ENCODE measurements at regions not wholly inside any gene's neighbourhood (a gene's known extent, or its start where the extent isn't known, plus 50 kb on each side); places are given as distances from the start of the nearest gene placed in this dataset.
"Not testable (repeated sequence)": the region's sequence is repeated elsewhere in the genome, so short reads cannot be mapped to it uniquely, and the experiment has no call there.

DNA sequence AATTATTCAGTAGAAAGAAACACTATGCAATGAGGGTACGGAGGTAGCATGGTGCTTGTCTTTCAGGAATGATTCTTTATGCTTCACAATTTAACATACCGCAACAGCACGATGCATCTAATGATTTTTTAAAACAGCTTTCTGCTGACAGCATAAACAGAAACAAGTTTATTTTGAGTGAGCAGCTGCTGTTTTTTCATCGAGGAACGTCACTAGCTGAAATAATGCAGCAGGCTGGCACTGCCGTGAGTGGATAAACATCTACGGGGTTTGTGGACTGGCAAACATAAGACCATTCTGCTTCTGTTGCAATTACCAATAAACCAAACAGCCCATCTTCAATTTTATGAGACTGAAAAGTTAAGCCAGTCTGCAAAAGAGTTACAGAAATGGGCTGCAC is 871.8 kb downstream of the RPS29 start:
- DNase-seq (ENCODE audit: low read depth), result no peak
- no peak overlapping the region for H3K4me3 ChIP-seq (ENCODE audit: low read length)
- TF ChIP-seq, protein P1, sequence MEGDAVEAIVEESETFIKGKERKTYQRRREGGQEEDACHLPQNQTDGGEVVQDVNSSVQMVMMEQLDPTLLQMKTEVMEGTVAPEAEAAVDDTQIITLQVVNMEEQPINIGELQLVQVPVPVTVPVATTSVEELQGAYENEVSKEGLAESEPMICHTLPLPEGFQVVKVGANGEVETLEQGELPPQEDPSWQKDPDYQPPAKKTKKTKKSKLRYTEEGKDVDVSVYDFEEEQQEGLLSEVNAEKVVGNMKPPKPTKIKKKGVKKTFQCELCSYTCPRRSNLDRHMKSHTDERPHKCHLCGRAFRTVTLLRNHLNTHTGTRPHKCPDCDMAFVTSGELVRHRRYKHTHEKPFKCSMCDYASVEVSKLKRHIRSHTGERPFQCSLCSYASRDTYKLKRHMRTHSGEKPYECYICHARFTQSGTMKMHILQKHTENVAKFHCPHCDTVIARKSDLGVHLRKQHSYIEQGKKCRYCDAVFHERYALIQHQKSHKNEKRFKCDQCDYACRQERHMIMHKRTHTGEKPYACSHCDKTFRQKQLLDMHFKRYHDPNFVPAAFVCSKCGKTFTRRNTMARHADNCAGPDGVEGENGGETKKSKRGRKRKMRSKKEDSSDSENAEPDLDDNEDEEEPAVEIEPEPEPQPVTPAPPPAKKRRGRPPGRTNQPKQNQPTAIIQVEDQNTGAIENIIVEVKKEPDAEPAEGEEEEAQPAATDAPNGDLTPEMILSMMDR (IDR thresholded peaks at IDR 0.05; ENCODE audit: insufficient read depth, low read depth, low read length, missing control alignments), result no peak

DNA sequence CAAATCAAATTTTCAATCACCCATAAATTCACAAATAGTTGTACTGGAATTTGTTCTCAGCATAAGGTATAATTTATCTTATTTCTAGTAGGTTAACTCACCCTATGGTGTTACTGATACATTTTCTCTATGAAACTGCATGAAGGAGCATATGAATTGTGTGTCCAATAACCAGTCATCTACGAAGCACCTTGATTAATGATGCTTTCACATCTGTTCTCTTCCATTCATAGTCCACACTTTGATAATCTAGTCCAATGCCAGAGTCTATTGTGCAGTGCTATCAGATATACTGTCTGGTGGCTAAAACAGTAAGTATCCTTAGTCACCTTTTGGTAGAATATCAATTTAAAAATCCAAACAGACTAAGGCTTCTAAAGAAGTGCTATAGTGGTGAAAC is 876.0 kb downstream of the RPS29 start:
- DNase-seq (ENCODE audit: low read depth), result no peak
- TF ChIP-seq, protein P1 (IDR thresholded peaks at IDR 0.05; ENCODE audit: insufficient read depth, low read depth, low read length, missing control alignments), result no peak
- H3K4me3 ChIP-seq (ENCODE audit: low read length), result no peak overlapping the region

DNA sequence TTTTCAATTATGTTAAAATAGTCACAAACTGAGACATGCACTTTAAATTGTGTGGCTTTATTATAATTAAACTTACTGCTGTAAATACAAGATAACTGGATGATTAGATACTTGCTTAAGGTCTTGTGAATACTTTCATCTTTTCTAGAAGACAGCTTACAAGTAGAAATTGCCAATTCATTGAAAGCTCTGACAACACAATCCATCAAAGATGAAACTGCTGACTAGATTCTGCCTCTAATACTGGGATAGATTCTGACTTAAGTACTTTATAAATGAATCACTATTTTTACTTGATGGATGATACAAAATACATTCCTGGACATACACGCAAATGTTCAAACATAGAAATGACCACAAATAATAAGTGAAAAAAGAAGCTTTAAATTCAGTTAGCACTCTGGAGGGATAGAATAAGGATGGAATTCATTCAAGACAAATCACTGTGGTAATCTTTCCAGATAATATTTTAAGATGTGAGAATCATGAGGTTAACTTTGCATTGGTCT is 876.8 kb downstream of the RPS29 start:
- TF ChIP-seq, protein P1 (IDR thresholded peaks at IDR 0.05; ENCODE audit: insufficient read depth, low read depth, low read length, missing control alignments), result no peak
- no peak for DNase-seq (ENCODE audit: low read depth)
- no peak overlapping the region for H3K4me3 ChIP-seq (ENCODE audit: low read length)

DNA sequence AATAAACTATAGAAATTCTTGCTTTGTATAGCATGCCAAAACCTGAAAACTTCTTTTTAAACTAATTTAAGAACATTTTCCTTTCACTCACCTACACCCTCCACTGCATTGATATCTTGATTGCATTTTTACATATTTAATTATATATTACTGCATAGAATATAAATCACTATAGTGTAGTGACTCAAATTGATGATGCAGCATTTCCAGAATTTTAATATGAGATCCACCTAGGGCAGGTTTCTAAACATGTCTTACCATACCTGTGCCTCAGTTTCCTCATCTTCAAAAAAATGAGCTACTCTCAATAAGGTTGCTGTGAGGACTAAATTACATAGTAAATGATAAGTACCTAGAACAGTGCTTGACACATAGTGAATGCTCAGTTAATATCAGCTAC is 881.5 kb downstream of the RPS29 start:
- DNase-seq (ENCODE audit: low read depth), result no peak
- TF ChIP-seq, protein P1 (IDR thresholded peaks at IDR 0.05; ENCODE audit: insufficient read depth, low read depth, low read length, missing control alignments), result no peak
- no peak overlapping the region for H3K4me3 ChIP-seq (ENCODE audit: low read length)

DNA sequence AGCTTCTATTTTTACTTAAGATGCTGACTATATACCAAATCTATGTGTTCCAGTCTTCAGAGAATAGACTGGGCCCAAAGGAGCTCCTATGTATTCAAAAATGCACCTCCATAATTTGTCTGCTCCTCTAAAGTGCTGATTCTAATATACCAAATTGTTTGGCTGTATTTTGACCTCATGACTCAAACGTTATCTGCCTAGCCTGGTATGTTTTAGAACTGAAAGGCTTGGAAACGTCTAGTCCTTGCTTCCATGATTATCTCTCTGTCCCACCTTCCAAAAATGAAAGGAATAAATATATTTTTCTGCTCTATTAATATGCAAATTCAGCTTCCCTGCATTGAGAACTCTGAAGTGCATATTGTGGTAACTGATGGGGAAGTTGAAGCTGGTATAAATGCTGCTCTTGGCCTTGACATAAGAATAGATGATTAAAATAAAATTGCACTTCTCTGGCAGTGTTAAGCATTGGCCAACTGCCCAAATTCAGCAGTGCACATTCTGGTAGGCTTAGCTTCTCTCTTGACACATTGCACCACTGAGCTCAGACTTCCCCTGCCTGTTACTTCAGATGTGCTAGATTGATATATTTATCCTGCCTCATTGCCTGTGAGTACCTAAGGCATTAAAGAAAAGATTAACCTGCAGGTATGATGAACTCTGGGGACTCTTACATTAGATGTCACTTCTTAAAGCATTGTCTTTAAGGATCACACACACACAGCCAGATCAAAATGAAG is 882.3 kb downstream of the RPS29 start:
- DNase-seq (ENCODE audit: low read depth), result no peak
- no peak overlapping the region for H3K4me3 ChIP-seq (ENCODE audit: low read length)
- TF ChIP-seq, protein P1 (IDR thresholded peaks at IDR 0.05; ENCODE audit: insufficient read depth, low read depth, low read length, missing control alignments), result no peak

DNA sequence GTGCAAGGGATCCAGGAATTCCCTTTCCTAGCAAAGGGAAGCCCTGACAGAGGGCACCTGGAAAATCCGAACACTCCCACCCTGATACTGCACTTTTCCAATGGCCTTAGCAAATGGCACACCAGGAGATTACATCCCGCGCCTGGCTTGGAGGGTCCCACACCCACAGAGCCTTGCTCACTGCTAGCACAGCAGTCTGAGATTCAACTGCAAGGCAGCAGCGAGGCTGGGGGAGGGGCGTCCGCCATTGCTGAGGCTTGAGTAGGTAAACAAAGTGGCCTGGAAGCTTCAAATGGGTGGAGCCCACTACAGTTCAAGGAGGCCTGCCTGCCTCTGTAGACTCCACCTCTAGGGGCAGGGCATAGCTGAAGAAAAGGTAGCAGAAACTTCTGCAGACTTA is 888.8 kb downstream of the RPS29 start:
- not testable (repeated sequence) for DNase-seq (ENCODE audit: low read depth); H3K4me3 ChIP-seq (ENCODE audit: low read length)

DNA sequence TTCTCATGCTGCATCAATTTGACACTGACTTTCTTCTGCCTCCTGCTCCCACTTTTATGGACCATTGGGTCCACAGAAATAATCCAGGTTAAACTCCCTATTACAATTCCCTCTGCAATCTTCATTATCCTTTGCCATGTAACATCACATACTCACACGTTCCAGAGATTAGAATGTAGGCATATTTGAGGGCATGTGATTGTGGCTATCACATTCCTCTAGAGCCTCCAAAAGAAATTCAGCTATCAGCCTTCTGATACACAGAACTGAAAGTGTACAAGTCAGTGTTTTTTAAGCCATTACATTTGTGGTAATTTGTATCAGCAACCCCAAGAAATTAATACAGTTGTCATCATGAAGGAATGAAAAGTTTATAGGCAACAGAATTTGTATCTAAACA is 892.4 kb downstream of the RPS29 start:
- TF ChIP-seq, protein P1 (IDR thresholded peaks at IDR 0.05; ENCODE audit: insufficient read depth, low read depth, low read length, missing control alignments), result no peak
- H3K4me3 ChIP-seq (ENCODE audit: low read length), result no peak overlapping the region
- no peak for DNase-seq (ENCODE audit: low read depth)

Data from epithelial cell of esophagus (primary cell).